GM12892 (cell line): ENCODE measurements at regions not wholly inside any gene's neighbourhood (a gene's known extent, or its start where the extent isn't known, plus 50 kb on each side); places are given as distances from the start of the nearest gene placed in this dataset.

Experiments used
- POLR2A ChIP-seq: IDR thresholded peaks from 2 replicates; pipeline ENCODE4 v1.6.1; 2011; ENCODE audit warnings: low read depth, low read length, control low read depth
- POLR2AphosphoS5 ChIP-seq: IDR thresholded peaks from 2 replicates; pipeline ENCODE4 v1.6.1; 2011; ENCODE audit warnings: low read depth, low read length, control low read depth

- TF ChIP-seq POLR2A = no peak
- TF ChIP-seq POLR2AphosphoS5 = no peak
Measured at GRCh38 chr12:63052696-63053095, 98.3 kb downstream of the AVPR1A start.
